Muscle of leg (tissue), 3 donors: ENCODE measurements at regions not wholly inside any gene's neighbourhood (a gene's known extent, or its start where the extent isn't known, plus 50 kb on each side); places are given as distances from the start of the nearest gene placed in this dataset.
"Not testable (repeated sequence)": the region's sequence is repeated elsewhere in the genome, so short reads cannot be mapped to it uniquely, and the experiment has no call there.

Source experiments
- DNase-seq: peaks from one replicate; pipeline ENCODE4 v3.0.0; 2013
- H3K27ac ChIP-seq: one replicate; pipeline ENCODE4 v1.5.1; 2013; ENCODE audit warnings: mild to moderate bottlenecking, low read length, control low read depth
- H3K27me3 ChIP-seq: one replicate; pipeline ENCODE4 v1.6.1; 2013; ENCODE audit warnings: low read length; ENCODE audit not compliant: control insufficient read depth, insufficient read depth
- H3K36me3 ChIP-seq: one replicate; pipeline ENCODE4 v1.6.1; 2013; ENCODE audit warnings: low read length; ENCODE audit not compliant: control insufficient read depth, insufficient read depth
- H3K4me1 ChIP-seq: one replicate; pipeline ENCODE4 v1.6.1; 2013; ENCODE audit warnings: low read length; ENCODE audit not compliant: control insufficient read depth, insufficient read depth
- H3K4me3 ChIP-seq: one replicate; pipeline ENCODE4 v1.5.1; 2013; ENCODE audit warnings: low read length, control low read depth
- H3K9me3 ChIP-seq: replicated peaks from 2 replicates; pipeline ENCODE4 v1.6.1; 2013; ENCODE audit warnings: low read depth, low read length; ENCODE audit not compliant: control insufficient read depth
- WGBS: methylation state at CpG from one replicate; pipeline ENCODE4 v1.1.5; 2013; ENCODE audit warnings: missing lambda C conversion rate; ENCODE audit not compliant: insufficient coverage; 5-methylcytosine and 5-hydroxymethylcytosine counted together

DNA sequence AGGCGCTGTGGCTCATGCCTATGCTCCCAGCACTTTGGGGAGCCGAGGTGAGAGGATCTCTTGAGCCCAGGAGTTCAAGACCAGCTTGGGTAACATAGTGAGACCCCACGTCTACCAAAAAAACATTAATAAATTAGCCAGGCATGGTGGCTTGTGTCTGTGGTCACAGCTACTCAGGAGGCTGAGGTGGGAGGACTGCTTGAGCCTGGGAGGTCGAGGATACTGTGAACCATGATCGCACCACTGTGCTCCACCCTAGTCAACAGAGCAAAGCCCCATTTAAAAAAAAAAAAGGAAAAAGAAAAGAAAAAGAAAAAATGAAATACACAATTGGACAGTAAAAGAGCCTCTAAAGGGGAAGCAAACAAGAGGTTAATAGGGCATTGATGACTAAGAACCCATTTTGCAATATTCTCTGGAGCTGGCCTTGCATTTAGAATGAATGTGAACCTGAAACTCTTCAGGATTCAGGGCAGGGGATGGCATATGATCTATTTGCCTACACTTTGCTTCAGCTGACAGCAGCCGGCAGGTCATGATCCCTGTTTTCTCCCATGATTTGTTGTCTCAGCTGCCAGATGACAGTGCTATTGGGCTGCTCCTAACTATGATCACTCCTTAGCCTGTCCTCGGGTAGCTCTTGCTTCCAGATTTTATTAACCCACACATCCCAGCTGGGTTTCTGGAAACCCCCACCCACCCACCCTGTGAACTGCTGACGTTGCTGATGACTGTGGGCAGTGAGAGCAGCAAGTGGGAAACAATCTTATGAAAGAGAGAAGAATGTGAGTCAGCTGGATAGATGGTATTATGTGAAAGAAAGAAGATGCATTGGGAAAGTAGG, 83.8 kb upstream of the ELOVL5 start:
- H3K27ac ChIP-seq = no peak overlapping the region
- peak; percentile 13 for DNase-seq
- H3K4me3 ChIP-seq = no peak overlapping the region
- H3K27me3 ChIP-seq = no peaks in the 10 kb centered on the region
- WGBS = 75% methylated on average over 4 of the region's 8 CpGs
- no peaks in the 10 kb centered on the region for H3K36me3 ChIP-seq
- H3K4me1 ChIP-seq = no peaks in the 10 kb centered on the region
- no peaks in the 10 kb centered on the region for H3K9me3 ChIP-seq

DNA sequence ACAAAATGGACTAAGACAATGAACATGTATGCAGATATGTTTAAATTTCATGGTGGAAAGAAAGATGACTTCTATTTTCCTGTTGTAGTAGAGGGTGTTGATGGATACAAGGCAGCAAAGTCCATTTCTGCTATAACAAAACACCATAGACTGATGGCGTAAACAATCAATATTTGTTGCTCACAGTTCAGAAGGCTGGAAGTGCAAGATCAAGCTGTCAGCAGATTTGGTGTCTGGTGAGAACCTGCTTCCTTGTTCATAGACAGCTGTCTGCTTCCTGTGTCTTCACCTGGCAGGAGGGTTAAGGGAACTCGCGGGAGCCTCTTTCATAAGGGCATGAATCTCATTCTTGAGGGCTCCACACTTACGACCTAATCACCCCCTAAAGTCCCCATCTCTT, 83.0 kb upstream of the ELOVL5 start:
- no peaks in the 10 kb centered on the region for H3K4me1 ChIP-seq
- 71% methylated on average over 1 of the region's 4 CpGs for WGBS
- H3K27me3 ChIP-seq = no peaks in the 10 kb centered on the region
- H3K36me3 ChIP-seq = no peaks in the 10 kb centered on the region
- no peak overlapping the region for H3K27ac ChIP-seq
- no peak for DNase-seq
- H3K9me3 ChIP-seq = no peaks in the 10 kb centered on the region
- no peak overlapping the region for H3K4me3 ChIP-seq

DNA sequence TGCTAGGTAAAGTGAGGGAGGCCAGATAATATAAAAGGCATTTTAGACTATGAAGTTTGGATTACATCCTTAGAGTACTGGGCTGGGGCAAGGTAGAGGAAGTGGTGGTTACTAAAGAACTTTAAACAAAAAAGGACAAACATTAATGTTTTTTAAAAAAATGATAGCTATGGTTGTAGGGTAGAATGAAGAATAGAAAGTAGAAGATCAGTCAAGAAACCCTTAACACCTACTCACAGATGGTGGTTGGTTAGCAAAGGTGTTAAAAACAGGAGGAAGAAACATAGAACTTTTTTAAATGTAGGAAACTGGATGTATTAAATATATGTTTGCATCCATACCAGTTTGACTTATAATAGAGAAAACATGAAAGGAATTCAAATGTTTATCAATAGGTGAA, 80.7 kb upstream of the ELOVL5 start:
- DNase-seq = no peak
- no peak overlapping the region for H3K27ac ChIP-seq
- no peaks in the 10 kb centered on the region for H3K4me1 ChIP-seq
- H3K9me3 ChIP-seq = no peaks in the 10 kb centered on the region
- no peaks in the 10 kb centered on the region for H3K27me3 ChIP-seq
- no peaks in the 10 kb centered on the region for H3K36me3 ChIP-seq
- H3K4me3 ChIP-seq = no peak overlapping the region

DNA sequence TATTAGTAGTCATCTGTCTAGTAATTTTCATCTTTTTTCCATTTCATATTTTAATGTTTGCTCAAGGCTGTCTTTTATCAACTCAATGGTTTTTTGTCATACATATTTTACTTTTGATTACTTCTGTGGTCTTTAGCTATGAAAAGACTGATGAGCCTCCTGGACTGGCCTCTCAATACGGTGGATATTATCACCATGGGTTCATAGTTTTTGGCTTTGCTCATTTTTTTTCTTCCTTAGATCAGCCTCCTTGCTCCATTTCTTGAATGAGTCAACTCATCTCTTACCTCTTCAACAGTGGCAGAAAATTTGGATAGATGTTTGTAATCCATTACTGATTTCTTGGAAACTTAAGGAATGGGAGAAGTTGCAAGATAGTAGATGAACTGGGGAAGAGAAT, 80.1 kb upstream of the ELOVL5 start:
- Histone ChIP-seq H3K27ac (no peak overlapping the region), H3K9me3 (no peaks in the 10 kb centered on the region), H3K36me3 (no peaks in the 10 kb centered on the region), H3K27me3 (no peaks in the 10 kb centered on the region), H3K4me1 (no peaks in the 10 kb centered on the region), H3K4me3 (no peak overlapping the region)
- no CpG with 5 or more reads among the region's 1 CpG for WGBS
- DNase-seq = no peak

DNA sequence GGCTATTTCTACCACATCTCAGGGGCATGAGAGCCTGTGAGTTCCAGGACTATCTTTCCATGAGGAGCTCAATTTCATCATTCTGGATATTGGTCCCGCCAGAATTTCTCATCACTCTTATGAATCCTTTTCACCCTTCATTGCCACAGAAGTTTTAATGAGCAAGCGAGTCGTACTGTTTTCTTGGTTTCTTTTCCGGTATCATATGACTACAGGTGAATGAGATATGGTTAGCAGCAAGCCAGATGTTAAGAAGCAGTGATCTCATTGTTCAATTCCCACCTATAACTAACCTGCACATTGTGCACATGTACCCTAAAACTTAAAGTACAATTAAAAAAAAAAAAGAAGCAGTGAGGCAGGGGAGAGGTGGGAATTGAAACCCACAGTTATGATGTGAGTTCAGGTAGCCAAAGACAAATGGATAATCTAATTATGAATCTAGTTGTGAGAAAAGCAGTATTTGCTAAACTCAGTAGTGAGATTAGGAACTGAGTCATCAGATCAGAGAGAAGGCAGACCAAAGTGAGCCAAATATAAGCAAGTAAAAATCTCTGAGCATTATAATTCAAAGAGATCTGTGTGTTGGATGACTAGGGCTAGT, 78.0 kb upstream of the ELOVL5 start:
- H3K27ac ChIP-seq = no peak overlapping the region
- H3K4me3 ChIP-seq = no peak overlapping the region
- no peaks in the 10 kb centered on the region for H3K27me3 ChIP-seq
- no peaks in the 10 kb centered on the region for H3K9me3 ChIP-seq
- H3K4me1 ChIP-seq = no peaks in the 10 kb centered on the region
- H3K36me3 ChIP-seq = no peaks in the 10 kb centered on the region
- WGBS = no CpG with 5 or more reads among the region's 4 CpGs
- no peak for DNase-seq

DNA sequence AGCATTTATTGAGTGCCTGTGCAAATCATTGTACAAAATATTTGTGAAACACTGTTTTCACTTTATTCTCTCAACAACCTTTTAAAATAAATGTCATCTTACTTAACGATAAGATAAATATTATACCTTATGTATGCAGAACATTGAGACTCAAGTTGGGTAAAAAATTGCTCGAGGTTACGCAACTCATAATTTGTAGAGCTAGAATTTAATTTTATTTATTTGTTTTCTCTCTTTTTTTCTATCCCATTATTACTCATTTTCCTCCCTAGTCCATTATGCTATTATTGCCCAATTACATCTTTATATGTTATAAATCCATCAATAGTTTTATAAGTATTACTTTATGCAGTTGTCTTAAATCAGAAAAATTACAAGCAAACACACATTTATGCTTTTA, 77.4 kb upstream of the ELOVL5 start:
- no peaks in the 10 kb centered on the region for H3K27me3 ChIP-seq
- DNase-seq = no peak
- H3K4me3 ChIP-seq = no peak overlapping the region
- H3K4me1 ChIP-seq = no peaks in the 10 kb centered on the region
- H3K36me3 ChIP-seq = no peaks in the 10 kb centered on the region
- H3K27ac ChIP-seq = no peak overlapping the region
- no CpG with 5 or more reads among the region's 3 CpGs for WGBS
- no peaks in the 10 kb centered on the region for H3K9me3 ChIP-seq

DNA sequence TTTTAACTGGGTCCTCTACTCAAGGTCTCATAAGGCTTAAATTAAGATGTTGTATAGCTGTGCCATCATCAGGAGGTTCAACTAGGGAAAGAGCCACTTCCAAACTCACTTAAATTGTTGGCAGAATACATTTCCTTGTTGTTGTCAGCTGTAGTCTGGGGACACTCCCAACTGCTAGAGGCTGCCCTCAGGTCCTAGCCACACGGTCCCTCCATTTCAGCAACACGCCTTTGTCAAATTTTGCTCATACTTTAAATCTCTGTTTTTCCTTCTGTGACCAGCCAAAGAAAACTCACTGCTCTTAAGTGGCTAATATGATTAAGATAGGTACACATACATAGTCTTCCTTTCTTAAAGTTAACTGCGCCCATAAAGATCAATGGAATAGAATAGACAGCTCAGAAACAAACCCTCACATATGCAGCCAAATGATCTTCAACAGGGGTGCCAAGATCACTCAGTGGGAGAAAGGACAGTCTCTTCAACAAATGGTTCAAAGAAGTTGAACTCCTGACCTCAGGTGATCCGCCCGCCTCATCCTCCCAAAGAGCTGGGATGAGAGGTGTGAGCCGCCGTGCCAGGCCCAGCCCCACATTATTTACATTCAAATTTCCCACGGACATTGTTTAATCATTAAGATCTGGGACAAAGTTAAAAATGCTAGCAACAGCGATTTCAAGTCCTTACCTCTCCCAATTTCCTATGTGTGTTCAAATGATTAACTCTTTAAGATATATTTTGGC, 76.4 kb upstream of the ELOVL5 start:
- H3K36me3 ChIP-seq = no peaks in the 10 kb centered on the region
- H3K27me3 ChIP-seq = no peaks in the 10 kb centered on the region
- H3K4me1 ChIP-seq = no peaks in the 10 kb centered on the region
- WGBS = 60% methylated on average over 1 of the region's 9 CpGs
- H3K27ac ChIP-seq = no peak overlapping the region
- DNase-seq = no peak
- no peak overlapping the region for H3K4me3 ChIP-seq
- H3K9me3 ChIP-seq = no peaks in the 10 kb centered on the region

DNA sequence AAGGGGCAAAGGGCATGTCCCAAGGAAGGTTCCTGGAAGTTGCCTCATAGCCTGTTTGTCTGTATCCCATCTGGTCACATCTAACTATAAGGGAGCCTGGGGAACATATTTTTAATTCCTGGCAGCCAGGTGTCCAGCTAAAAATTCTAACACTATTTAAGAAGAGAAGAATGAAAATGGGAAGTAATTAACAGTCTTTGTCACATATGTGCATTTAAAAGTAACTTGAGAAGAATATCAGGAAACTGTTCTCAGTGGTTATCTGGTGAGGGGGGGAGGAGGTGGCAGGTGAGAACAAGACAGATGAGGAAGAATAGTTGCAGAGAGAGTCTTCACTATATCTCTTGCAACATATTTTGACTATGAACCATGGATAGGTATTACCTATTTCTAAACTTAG, 75.5 kb upstream of the ELOVL5 start:
- H3K9me3 ChIP-seq = no peaks in the 10 kb centered on the region
- no peaks in the 10 kb centered on the region for H3K4me1 ChIP-seq
- DNase-seq = no peak
- H3K4me3 ChIP-seq = no peak overlapping the region
- H3K27me3 ChIP-seq = no peaks in the 10 kb centered on the region
- H3K36me3 ChIP-seq = no peaks in the 10 kb centered on the region
- no peak overlapping the region for H3K27ac ChIP-seq

DNA sequence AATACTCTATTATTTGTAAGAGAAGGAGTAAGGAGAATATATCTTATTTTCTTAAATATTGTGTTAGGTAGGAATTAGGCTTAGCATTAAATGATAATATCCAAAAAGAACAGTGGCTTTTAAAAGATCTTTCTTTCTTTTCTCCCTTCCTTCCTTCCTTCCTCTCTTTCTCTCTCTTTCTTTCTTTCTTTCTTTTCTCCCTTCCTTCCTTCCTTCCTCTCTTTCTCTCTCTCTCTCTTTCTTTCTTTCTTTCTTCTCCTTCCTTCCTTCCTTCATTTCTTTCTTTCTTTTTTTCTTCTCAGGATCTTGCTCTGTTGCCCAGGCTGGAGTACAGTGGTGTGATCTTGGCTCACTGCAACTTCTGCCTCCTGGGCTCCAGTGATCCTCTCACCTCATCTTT, 74.8 kb upstream of the ELOVL5 start:
- H3K4me3 ChIP-seq, H3K4me1 ChIP-seq, H3K27me3 ChIP-seq, H3K36me3 ChIP-seq, H3K9me3 ChIP-seq, DNase-seq, H3K27ac ChIP-seq: not testable (repeated sequence)

DNA sequence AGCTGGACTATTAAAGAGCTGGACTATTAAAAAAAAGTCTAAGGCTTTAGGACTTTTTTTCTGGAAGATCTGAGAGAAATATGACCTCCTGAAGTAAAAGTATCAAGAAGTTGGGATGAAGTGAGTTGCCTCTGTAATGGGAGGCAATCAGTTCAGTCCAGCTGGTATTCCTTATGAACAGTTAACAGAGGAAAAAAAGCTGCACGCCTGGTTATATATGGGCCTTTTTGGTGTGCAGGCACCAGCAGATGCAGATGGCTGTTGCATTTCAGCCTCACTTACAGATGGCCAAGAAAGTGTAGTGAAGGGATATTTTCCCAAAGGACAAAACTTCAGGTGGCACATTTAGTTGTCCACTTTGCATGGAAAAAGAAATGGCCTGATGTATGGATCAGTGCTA, 70.3 kb upstream of the ELOVL5 start:
- WGBS = 83% methylated on average over 1 of the region's 1 CpG
- DNase-seq = no peak
- Histone ChIP-seq H3K36me3 (no peaks in the 10 kb centered on the region), H3K4me1 (no peaks in the 10 kb centered on the region), H3K27me3 (no peaks in the 10 kb centered on the region), H3K4me3 (no peak overlapping the region), H3K9me3 (no peaks in the 10 kb centered on the region), H3K27ac (no peak overlapping the region)
